ENCODE measurements at regions not wholly inside any gene's neighbourhood (a gene's known extent, or its start where the extent isn't known, plus 50 kb on each side); places are given as distances from the start of the nearest gene placed in this dataset.

DNA sequence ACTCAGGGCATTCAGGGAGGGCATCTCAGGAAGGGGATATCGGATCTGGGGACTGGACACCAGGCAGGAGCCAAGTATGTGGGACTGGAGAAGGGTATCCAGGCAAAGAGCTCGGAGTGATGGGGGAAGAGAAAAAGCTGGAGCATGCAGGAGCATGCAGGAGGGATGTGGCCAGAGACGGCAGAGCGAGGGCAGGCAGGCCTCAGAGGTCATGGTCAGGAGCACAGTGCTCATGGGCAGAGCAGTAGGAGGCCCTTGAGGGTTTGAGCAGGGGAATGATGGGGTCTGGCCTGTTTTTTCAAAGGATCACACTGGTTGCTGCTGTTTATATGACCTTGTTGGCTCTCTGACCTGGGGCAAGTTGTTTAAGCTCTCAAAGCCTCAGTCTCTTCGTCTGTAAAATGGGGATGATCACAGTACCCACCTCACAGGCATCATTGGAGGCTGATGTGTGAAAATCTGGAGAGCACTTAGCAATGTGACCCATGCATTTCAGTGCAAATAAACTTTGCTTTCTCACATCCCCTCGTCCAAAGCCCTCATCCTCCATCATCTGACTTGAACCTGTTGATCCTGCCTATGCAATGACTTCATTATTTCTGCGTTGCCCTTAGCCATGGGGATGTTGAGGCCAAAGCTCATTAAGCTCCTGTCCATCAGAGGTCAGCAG, 273.1 kb downstream of the MATN1 start:
- no peak for DNase-seq (ENCODE audit: low spot score)
- Histone ChIP-seq H3K27ac (no peak overlapping the region), H3K4me2 (no peak overlapping the region), H3K9me3 (ENCODE audit: low read depth) (no peaks in the 10 kb centered on the region), H3K27me3 (no peaks in the 10 kb centered on the region), H3K4me1 (peaks cover 3% of the 10 kb centered on the region), H3K9ac (no peak overlapping the region), H3K4me3 (no peak overlapping the region), H3F3A (ENCODE audit: low read depth) (no peaks in the 10 kb centered on the region), H3K36me3 (no peaks in the 10 kb centered on the region), H3K79me2 (ENCODE audit: low read depth) (no peaks in the 10 kb centered on the region), H4K20me1 (ENCODE audit: low read depth) (no peaks in the 10 kb centered on the region), H2AFZ (replicated peaks) (no peak overlapping the region)
- H3K36me3 Mint-ChIP-seq, result no peaks in the 10 kb centered on the region
- no peak overlapping the region for H3K27ac Mint-ChIP-seq
- no peak overlapping the region for H3K4me3 Mint-ChIP-seq
- no peak for TF ChIP-seq EZH2 (IDR thresholded peaks at IDR 0.05)
- H3K9me3 Mint-ChIP-seq, result no peaks in the 10 kb centered on the region
- H3K4me1 Mint-ChIP-seq, result peaks cover 4% of the 10 kb centered on the region
- peaks cover 2% of the 10 kb centered on the region for H3K27me3 Mint-ChIP-seq (ENCODE audit: insufficient read depth, low read depth)

DNA sequence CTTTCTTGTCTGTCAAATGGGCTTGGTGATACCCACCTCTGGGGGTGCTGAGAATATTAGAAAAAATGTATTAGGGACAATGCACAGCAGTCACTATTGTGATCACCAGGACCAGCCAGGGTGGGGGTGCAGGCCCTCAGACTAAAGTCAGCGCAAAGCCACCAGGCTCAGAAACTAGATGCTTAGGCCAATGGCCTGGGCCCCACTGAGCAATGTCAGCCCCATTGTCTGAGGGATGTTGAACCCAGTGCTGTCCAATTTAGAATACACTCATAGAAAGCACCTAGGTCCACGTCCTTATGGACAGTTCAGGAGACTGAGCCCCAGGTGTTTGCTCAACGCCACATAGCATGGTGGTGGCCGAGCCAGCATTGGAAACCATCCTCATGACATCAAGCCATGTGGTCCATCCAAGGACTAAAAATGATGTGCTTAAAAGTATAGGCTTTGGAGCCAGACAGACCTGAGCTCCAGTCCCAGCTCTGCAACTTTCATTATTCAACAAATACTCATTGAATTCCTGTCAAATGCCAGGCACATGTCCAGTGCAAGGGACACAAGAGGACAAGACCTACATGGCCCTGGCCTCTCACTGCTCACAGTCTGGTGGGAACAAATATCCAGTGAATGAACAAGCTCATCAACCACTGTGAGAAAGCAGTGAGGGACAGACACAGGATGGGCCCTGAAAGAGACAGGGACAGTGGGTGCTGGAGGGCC, 273.8 kb downstream of the MATN1 start:
- Histone ChIP-seq H3K27me3 (no peaks in the 10 kb centered on the region), H3K4me3 (no peak overlapping the region), H3F3A (ENCODE audit: low read depth) (no peaks in the 10 kb centered on the region), H4K20me1 (ENCODE audit: low read depth) (no peaks in the 10 kb centered on the region), H3K9me3 (ENCODE audit: low read depth) (no peaks in the 10 kb centered on the region), H3K9ac (no peak overlapping the region), H3K4me1 (peaks cover 3% of the 10 kb centered on the region), H3K27ac (no peak overlapping the region), H3K4me2 (no peak overlapping the region), H3K36me3 (no peaks in the 10 kb centered on the region), H2AFZ (replicated peaks) (no peak overlapping the region), H3K79me2 (ENCODE audit: low read depth) (no peaks in the 10 kb centered on the region)
- peaks cover 2% of the 10 kb centered on the region for H3K27me3 Mint-ChIP-seq (ENCODE audit: insufficient read depth, low read depth)
- no peaks in the 10 kb centered on the region for H3K36me3 Mint-ChIP-seq
- H3K27ac Mint-ChIP-seq, result no peak overlapping the region
- peaks cover 4% of the 10 kb centered on the region for H3K4me1 Mint-ChIP-seq
- H3K4me3 Mint-ChIP-seq, result no peak overlapping the region
- DNase-seq (ENCODE audit: low spot score), result no peak
- TF ChIP-seq, protein P1, sequence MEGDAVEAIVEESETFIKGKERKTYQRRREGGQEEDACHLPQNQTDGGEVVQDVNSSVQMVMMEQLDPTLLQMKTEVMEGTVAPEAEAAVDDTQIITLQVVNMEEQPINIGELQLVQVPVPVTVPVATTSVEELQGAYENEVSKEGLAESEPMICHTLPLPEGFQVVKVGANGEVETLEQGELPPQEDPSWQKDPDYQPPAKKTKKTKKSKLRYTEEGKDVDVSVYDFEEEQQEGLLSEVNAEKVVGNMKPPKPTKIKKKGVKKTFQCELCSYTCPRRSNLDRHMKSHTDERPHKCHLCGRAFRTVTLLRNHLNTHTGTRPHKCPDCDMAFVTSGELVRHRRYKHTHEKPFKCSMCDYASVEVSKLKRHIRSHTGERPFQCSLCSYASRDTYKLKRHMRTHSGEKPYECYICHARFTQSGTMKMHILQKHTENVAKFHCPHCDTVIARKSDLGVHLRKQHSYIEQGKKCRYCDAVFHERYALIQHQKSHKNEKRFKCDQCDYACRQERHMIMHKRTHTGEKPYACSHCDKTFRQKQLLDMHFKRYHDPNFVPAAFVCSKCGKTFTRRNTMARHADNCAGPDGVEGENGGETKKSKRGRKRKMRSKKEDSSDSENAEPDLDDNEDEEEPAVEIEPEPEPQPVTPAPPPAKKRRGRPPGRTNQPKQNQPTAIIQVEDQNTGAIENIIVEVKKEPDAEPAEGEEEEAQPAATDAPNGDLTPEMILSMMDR (IDR thresholded peaks at IDR 0.05), result no peak
- TF ChIP-seq EZH2 (IDR thresholded peaks at IDR 0.05), result no peak
- no peak for TF ChIP-seq EZH2phosphoT487 (IDR thresholded peaks at IDR 0.05)
- no peaks in the 10 kb centered on the region for H3K9me3 Mint-ChIP-seq

DNA sequence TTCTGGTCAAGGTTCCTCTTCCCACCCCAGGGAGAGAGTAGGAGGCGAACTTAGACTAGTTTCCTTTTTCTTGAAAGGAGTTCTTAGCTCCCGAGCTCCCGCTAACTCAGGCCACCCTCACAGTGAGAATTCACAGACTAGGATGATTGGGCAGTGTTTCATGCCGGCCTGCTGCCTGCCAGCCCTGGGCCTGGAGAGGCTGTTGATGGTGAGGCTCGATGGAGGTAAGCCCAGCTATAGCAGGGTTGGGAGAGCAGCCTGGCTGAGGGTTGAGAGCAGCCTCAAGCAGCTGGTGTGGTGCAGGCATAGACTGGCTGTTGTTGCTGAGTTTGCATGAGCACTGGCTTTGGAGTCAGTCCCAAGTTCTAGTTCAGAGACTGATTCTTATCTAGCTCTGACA, 274.4 kb downstream of the MATN1 start:
- Histone ChIP-seq H3K79me2 (ENCODE audit: low read depth) (no peaks in the 10 kb centered on the region), H3K36me3 (no peaks in the 10 kb centered on the region), H2AFZ (replicated peaks) (no peak overlapping the region), H3K4me3 (no peak overlapping the region), H3K9me3 (ENCODE audit: low read depth) (no peaks in the 10 kb centered on the region), H3K9ac (no peak overlapping the region), H3K27me3 (no peaks in the 10 kb centered on the region), H3K4me2 (no peak overlapping the region), H3F3A (ENCODE audit: low read depth) (no peaks in the 10 kb centered on the region), H3K4me1 (peaks cover 3% of the 10 kb centered on the region), H3K27ac (no peak overlapping the region), H4K20me1 (ENCODE audit: low read depth) (no peaks in the 10 kb centered on the region)
- H3K9me3 Mint-ChIP-seq, result no peaks in the 10 kb centered on the region
- peaks cover 6% of the 10 kb centered on the region for H3K27me3 Mint-ChIP-seq (ENCODE audit: insufficient read depth, low read depth)
- H3K27ac Mint-ChIP-seq, result no peak overlapping the region
- no peak overlapping the region for H3K4me3 Mint-ChIP-seq
- H3K4me1 Mint-ChIP-seq, result peaks cover 4% of the 10 kb centered on the region
- TF ChIP-seq EZH2phosphoT487 (IDR thresholded peaks at IDR 0.05), result no peak
- no peak for TF ChIP-seq EZH2 (IDR thresholded peaks at IDR 0.05)
- TF ChIP-seq, protein P1 (IDR thresholded peaks at IDR 0.05), result no peak
- no peaks in the 10 kb centered on the region for H3K36me3 Mint-ChIP-seq
- DNase-seq (ENCODE audit: low spot score), result no peak

DNA sequence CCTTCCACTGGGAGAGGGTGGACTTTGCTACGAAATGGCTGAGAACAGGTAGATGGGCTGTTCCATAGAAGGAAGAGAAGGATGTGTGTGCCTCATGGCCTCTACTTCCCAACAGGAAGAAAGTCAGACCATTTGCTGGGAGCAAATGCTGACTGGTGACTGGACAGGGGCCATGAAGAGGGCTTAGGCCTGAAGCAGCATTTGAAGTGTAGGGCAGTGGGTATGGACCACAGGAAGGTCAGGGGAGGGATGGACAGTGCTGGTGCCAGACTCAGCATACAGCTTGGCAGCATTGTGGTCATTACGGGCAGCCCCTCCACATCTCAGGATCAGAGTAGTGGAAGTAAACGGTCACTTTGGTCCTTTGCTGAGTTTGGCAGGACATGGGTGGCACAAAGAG, 275.7 kb downstream of the MATN1 start:
- no peak overlapping the region for H3K27ac Mint-ChIP-seq
- H3K36me3 Mint-ChIP-seq, result no peaks in the 10 kb centered on the region
- Histone ChIP-seq H3K4me3 (no peak overlapping the region), H3K27me3 (no peaks in the 10 kb centered on the region), H3K9me3 (ENCODE audit: low read depth) (no peaks in the 10 kb centered on the region), H3K79me2 (ENCODE audit: low read depth) (no peaks in the 10 kb centered on the region), H2AFZ (replicated peaks) (no peak overlapping the region), H3K9ac (no peak overlapping the region), H3F3A (ENCODE audit: low read depth) (no peaks in the 10 kb centered on the region), H3K27ac (no peak overlapping the region), H3K4me2 (no peak overlapping the region), H3K36me3 (no peaks in the 10 kb centered on the region), H3K4me1 (peaks cover 3% of the 10 kb centered on the region), H4K20me1 (ENCODE audit: low read depth) (no peaks in the 10 kb centered on the region)
- peaks cover 6% of the 10 kb centered on the region for H3K27me3 Mint-ChIP-seq (ENCODE audit: insufficient read depth, low read depth)
- no peak for TF ChIP-seq EZH2phosphoT487 (IDR thresholded peaks at IDR 0.05)
- no peak for TF ChIP-seq EZH2 (IDR thresholded peaks at IDR 0.05)
- TF ChIP-seq, protein P1 (IDR thresholded peaks at IDR 0.05), result no peak
- no peak overlapping the region for H3K4me3 Mint-ChIP-seq
- DNase-seq (ENCODE audit: low spot score), result no peak
- H3K4me1 Mint-ChIP-seq, result peaks cover 4% of the 10 kb centered on the region
- H3K9me3 Mint-ChIP-seq, result no peaks in the 10 kb centered on the region

Measured in neural progenitor cell (in vitro differentiated cells).